ENCODE measurements at regions not wholly inside any gene's neighbourhood (a gene's known extent, or its start where the extent isn't known, plus 50 kb on each side); places are given as distances from the start of the nearest gene placed in this dataset.

GRCh38 chr13:109344552-109345157, 441.7 kb downstream of the IRS2 start:
- no peak overlapping the region for H3K9ac ChIP-seq (ENCODE audit: control insufficient read depth, extremely low read depth, insufficient read depth, low read length)
- TF ChIP-seq EZH2 (IDR thresholded peaks at IDR 0.05; ENCODE audit: low read length) = no peak
- no peak for TF ChIP-seq CTCF (optimal IDR thresholded peaks at IDR 0.05 in 1 of 3, IDR thresholded peaks at IDR 0.05 in 1 of 3, conservative IDR thresholded peaks at IDR 0.05 in 1 of 3; ENCODE audit: extremely low read depth in 1 of 3, insufficient read depth in 2 of 3, low read length in 3 of 3)
- FAIRE-seq (peak; percentile 88), DNase-seq (ENCODE audit: low read depth, low spot score) (no peak)
- H3K4me1 ChIP-seq (ENCODE audit: control insufficient read depth, extremely low read depth, insufficient read depth, low read length) = peaks cover 32% of the 10 kb centered on the region
- H2AFZ ChIP-seq (ENCODE audit: control insufficient read depth, low read length) = peak overlapping the region; percentile 17
- dilution Hi-C loops (cut with MboI; ENCODE audit: extremely low pct_ligation_motif_present, low sequenced_read_pairs) = no loop called here
- H3K9me1 ChIP-seq (ENCODE audit: control insufficient read depth, extremely low read depth, insufficient read depth, low read length) = no peaks in the 10 kb centered on the region
- H4K20me1 ChIP-seq (ENCODE audit: control insufficient read depth, extremely low read depth, insufficient read depth, low read length) = no peaks in the 10 kb centered on the region
- H3K9me3 ChIP-seq (ENCODE audit: control insufficient read depth, low read depth, low read length) = no peaks in the 10 kb centered on the region
- H3K4me3 ChIP-seq (ENCODE audit: control insufficient read depth in 2 of 3, extremely low read depth in 1 of 3, insufficient read depth in 2 of 3, low read depth in 1 of 3, low read length in 3 of 3) = no peak overlapping the region
- peak overlapping the region; percentile 10 for H3K27ac ChIP-seq (ENCODE audit: control insufficient read depth, insufficient read depth, low read length)
- H3K36me3 ChIP-seq (ENCODE audit: control insufficient read depth in 2 of 2, extremely low read depth in 1 of 2, insufficient read depth in 2 of 2, low read length in 2 of 2) = no peaks in the 10 kb centered on the region
- H3K4me2 ChIP-seq (ENCODE audit: control insufficient read depth, extremely low read depth, insufficient read depth, low read depth, low read length) = peak overlapping the region; percentile 17
- no peaks in the 10 kb centered on the region for H3K79me2 ChIP-seq (ENCODE audit: control insufficient read depth, insufficient read depth, low read length)
- H3K27me3 ChIP-seq (ENCODE audit: control insufficient read depth, extremely low read depth, insufficient read depth, low read length) = no peaks in the 10 kb centered on the region

GRCh38 chr13:109336730-109337129, 449.7 kb downstream of the IRS2 start:
- TF ChIP-seq CTCF (optimal IDR thresholded peaks at IDR 0.05 in 1 of 3, IDR thresholded peaks at IDR 0.05 in 1 of 3, conservative IDR thresholded peaks at IDR 0.05 in 1 of 3; ENCODE audit: extremely low read depth in 1 of 3, insufficient read depth in 2 of 3, low read length in 3 of 3) = no peak
- no peaks in the 10 kb centered on the region for H3K36me3 ChIP-seq (ENCODE audit: control insufficient read depth in 2 of 2, extremely low read depth in 1 of 2, insufficient read depth in 2 of 2, low read length in 2 of 2)
- H3K4me3 ChIP-seq (ENCODE audit: control insufficient read depth in 2 of 3, extremely low read depth in 1 of 3, insufficient read depth in 2 of 3, low read depth in 1 of 3, low read length in 3 of 3) = no peak overlapping the region
- no peaks in the 10 kb centered on the region for H3K4me1 ChIP-seq (ENCODE audit: control insufficient read depth, extremely low read depth, insufficient read depth, low read length)
- no peak overlapping the region for H3K4me2 ChIP-seq (ENCODE audit: control insufficient read depth, extremely low read depth, insufficient read depth, low read depth, low read length)
- dilution Hi-C loops (cut with MboI; ENCODE audit: extremely low pct_ligation_motif_present, low sequenced_read_pairs) = no loop called here
- H2AFZ ChIP-seq (ENCODE audit: control insufficient read depth, low read length) = no peak overlapping the region
- no peak overlapping the region for H3K9ac ChIP-seq (ENCODE audit: control insufficient read depth, extremely low read depth, insufficient read depth, low read length)
- no peaks in the 10 kb centered on the region for H3K27me3 ChIP-seq (ENCODE audit: control insufficient read depth, extremely low read depth, insufficient read depth, low read length)
- H3K79me2 ChIP-seq (ENCODE audit: control insufficient read depth, insufficient read depth, low read length) = no peaks in the 10 kb centered on the region
- no peak for DNase-seq (ENCODE audit: low read depth, low spot score)
- no peak overlapping the region for H3K27ac ChIP-seq (ENCODE audit: control insufficient read depth, insufficient read depth, low read length)
- H4K20me1 ChIP-seq (ENCODE audit: control insufficient read depth, extremely low read depth, insufficient read depth, low read length) = no peaks in the 10 kb centered on the region
- peak; percentile 32 for FAIRE-seq
- H3K9me1 ChIP-seq (ENCODE audit: control insufficient read depth, extremely low read depth, insufficient read depth, low read length) = no peaks in the 10 kb centered on the region
- no peaks in the 10 kb centered on the region for H3K9me3 ChIP-seq (ENCODE audit: control insufficient read depth, low read depth, low read length)
